Activated T-cell treated with anti-CD3 and anti-CD28 coated beads, Interleukin-2, amount 50 U/mL, for 48 hours (primary cell): ENCODE measurements at regions not wholly inside any gene's neighbourhood (a gene's known extent, or its start where the extent isn't known, plus 50 kb on each side); places are given as distances from the start of the nearest gene placed in this dataset.

Source experiments
- DNase-seq, 2 experiments: peaks; one replicate each; pipeline ENCODE4 v3.0.0-alpha.2; 2020

- DNase-seq = no peak
Measured at GRCh38 chr13:105395041-105395440, 1140.4 kb downstream of the EFNB2 start.

GRCh38 chr13:105389373-105389772 is 1146.1 kb downstream of the EFNB2 start:
- DNase-seq = no peak

- no peak for DNase-seq
Measured at GRCh38 chr13:105377452-105377851, 1158.0 kb downstream of the EFNB2 start.

DNA sequence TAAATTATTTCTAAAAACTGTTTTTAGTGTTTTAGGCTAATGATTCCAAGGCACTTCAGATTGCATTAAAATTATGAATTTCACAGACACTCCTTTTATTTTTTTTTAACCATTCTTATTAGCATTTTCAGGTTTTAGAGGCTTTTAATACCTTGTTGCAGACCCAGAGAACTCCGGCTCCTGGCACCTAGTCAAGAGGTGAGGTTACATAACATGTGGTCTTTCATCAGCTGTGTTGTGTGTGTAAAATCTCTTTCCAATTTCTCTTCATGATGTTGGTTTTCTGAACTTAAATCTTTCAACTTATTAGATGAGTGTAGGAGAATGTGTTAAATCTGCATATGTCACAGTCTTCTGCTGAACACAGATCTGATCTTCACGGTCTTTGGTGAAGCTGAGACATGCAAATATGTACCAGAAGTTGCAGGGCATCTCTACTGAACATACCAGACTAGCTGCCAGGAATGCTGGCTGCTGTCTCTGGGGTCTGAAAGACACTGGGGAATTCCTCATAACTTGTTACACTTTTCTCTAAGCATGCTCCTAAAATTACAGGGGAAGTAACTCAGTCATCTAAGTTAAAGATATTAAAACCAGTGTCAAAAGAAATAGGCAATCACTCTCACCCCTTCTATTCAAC is 1165.3 kb downstream of the EFNB2 start:
- DNase-seq = no peak

GRCh38 chr13:105368781-105369180 is 1166.7 kb downstream of the EFNB2 start:
- DNase-seq = no peak

GRCh38 chr13:105365831-105366230 is 1169.6 kb downstream of the EFNB2 start:
- DNase-seq = no peak

DNA sequence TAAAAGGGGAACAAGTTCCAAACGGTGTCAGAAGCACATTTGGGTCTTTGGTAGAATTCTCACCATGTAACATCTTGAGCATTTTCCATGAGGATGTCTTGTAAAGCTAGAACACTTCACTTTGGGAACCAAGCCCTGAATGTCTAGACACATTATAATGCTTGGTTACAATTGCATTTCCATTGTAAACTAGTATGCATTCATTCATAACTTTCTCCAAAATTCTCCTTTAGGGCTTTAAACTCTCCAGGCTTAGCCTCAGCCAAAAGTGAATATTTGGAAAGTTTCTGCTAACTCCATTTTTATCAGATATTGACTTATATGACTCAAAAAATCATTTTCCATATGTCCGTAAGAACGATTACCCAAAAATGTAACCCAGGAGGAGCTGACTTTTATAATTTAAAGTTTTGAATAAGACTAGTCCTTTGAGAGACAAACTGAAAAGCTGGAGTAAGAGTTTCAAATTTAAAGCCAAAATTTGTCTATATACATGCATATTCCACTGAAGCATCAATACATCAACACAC is 1170.4 kb downstream of the EFNB2 start:
- no peak for DNase-seq

DNA sequence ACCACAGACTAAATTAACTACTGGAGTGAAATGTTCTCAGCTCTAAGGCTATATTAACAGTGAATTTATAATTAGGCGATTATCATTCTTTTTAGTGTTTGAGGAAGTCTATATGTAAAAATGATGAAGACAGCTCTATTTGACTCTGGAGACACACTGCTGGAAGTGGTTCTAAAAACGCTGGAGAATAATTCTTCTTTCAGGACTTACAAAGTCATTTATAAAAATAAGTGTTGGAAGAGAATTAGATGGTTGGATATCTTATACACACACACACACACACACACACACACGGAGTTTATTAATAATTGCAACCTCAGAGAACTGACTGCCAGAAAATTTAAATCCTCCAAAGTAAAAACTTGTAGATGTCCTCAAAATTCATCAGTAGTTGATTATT is 1171.3 kb downstream of the EFNB2 start:
- no peak for DNase-seq

DNA sequence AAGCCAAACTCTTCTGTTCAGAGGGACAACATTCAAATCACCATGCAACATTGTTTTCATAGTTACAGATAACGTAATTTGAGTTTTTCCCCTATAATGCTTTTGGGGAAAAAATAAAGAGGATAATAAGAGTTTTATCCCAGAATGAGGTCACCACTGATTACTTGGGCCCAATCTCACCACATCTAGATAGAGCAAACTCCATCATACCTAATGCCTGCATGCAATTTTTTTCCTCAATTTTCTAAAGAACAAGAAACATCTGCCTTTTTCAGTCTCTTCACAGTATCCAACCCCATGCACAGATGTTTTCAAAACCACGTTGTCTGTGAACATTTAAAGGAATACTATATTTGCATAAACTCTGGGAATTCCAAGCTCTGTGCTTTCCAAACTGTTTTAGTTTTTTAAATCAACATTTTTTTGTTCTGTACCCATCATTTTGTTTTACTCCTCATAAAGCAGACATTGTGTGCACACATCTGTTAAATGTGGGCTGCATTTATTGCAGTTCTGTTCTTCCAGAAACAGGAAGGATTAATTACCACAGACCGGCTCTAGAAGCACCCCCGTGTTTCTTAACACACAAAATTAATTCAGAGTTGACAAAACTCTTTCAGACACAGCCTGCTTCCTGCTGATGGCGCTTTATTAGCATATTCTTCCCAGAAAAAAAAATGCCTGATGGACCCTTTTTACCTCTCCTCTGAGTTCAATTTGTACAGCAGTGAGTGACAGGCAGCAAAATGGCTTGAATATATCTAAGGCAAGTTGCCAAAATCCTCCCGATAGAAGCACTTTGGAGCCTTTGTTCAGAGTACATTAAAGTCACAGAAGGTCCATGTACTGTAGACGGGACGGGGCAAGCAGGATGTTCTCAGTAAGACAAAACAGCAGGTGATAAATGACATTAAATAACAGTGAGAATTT is 1171.9 kb downstream of the EFNB2 start:
- no peak for DNase-seq

- DNase-seq = no peak
Measured at GRCh38 chr13:105353654-105354053, 1181.8 kb downstream of the EFNB2 start.

GRCh38 chr13:105349082-105349723 is 1186.3 kb downstream of the EFNB2 start:
- no peak for DNase-seq

- DNase-seq = no peak
Measured at GRCh38 chr13:105346141-105346775, 1189.2 kb downstream of the EFNB2 start.

DNA sequence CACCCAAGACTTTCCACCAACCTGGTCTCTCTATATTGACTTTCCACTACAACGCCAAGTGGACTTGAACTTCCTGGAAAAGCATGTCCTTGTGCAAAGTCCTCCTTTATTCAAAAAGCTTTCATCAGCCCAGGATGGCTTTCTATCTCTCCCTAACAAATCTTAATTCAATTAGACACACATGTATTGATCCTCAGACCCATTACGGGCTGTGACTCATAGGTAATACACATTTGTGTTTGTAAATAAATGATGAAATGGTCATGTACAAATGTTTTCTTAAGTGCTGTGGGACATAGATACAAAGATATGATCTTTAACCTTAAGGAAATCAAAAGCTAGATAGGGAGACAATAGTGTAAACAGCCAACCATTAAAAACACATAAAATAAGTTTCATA is 1189.7 kb downstream of the EFNB2 start:
- DNase-seq = no peak

- no peak for DNase-seq
Measured at GRCh38 chr13:105345131-105345530, 1190.3 kb downstream of the EFNB2 start.

- no peak for DNase-seq
Measured at GRCh38 chr13:105343134-105343806, 1192.2 kb downstream of the EFNB2 start.

- DNase-seq = no peak
Measured at GRCh38 chr13:105342281-105342820, 1193.1 kb downstream of the EFNB2 start.

GRCh38 chr13:105341758-105342157 is 1193.7 kb downstream of the EFNB2 start:
- no peak for DNase-seq

- DNase-seq = no peak
Measured at GRCh38 chr13:105341256-105341655, 1194.2 kb downstream of the EFNB2 start.

DNA sequence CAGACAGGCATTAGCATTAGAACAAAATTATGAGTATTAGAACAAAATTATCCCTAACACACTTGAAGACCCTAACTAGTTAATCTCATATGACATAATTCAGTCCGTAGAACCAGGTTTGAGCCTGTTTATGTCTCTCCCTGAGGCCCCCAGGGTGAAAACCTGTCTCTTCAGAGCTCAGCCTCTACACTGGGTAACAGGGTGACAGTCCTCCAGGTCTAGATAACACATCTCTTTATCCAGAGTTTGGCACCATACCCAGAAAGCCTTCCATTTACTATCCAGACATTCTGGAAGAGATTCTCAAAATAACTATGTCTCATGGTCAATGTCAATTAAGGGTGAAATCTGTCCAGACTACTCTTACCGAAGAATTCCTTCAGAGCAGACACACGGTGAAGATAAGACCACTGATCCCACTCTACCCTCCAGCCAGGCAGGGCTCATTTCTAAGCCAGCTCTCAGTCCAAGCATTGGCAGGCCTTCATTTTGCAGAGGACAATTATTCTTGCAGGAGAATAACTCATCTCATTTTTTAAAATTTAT is 1195.3 kb downstream of the EFNB2 start:
- no peak for DNase-seq

- DNase-seq = no peak
Measured at GRCh38 chr13:105338773-105339172, 1196.7 kb downstream of the EFNB2 start.

DNA sequence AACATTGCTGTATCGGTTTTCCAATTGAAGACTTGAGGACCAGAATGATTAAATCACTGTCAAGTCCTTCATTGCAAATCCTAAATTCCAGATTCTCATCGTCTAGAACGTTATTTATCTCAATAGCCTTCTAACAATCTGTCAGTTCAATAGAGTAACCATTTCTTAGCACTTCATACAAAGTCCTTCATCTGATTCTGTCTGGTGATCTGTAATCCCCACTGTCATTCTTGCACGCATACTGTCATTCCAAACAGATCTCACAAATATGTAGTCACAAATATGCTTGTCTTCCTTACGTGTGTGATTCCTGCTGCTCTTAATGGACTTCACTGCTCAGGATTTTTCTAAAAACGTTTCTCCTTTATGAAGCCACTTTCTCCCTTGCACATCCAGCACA is 1197.5 kb downstream of the EFNB2 start:
- no peak for DNase-seq
